Kidney (tissue), 13 donors: ENCODE measurements at regions not wholly inside any gene's neighbourhood (a gene's known extent, or its start where the extent isn't known, plus 50 kb on each side); places are given as distances from the start of the nearest gene placed in this dataset.

Experiments
- DNase-seq, 5 donors: peaks; one replicate each; pipeline ENCODE4 v3.0.0-alpha.2; 2013 to 2020
- FAIRE-seq: peaks from 2 replicates; lab custom pipeline; 2012; peaks lifted over from hg19 to GRCh38; lab: Jason Lieb, UNC
- H3K27ac ChIP-seq, 2 donors: one replicate each; pipeline ENCODE4 v1.7.0; 2013; ENCODE audit warnings: low read depth in 2 of 2, low read length in 2 of 2, inconsistent platforms in 1 of 2
- H3K27me3 ChIP-seq: one replicate; pipeline ENCODE4 v1.7.1; 2013; ENCODE audit warnings: low read length, inconsistent platforms; ENCODE audit not compliant: control insufficient read depth, insufficient read depth
- H3K36me3 ChIP-seq, 3 donors: one replicate each; pipeline versions ENCODE4 v1.7.0 to v1.7.1; 2013; ENCODE audit warnings: low read length in 3 of 3, control low read depth in 1 of 3, inconsistent platforms in 1 of 3; ENCODE audit not compliant: insufficient read depth in 3 of 3, control insufficient read depth in 2 of 3
- H3K4me1 ChIP-seq, 3 donors: one replicate each; pipeline versions ENCODE4 v1.7.0 to v1.7.1; 2013; ENCODE audit warnings: low read length in 3 of 3, inconsistent platforms in 1 of 3, low read depth in 1 of 3; ENCODE audit not compliant: control insufficient read depth in 2 of 3, insufficient read depth in 2 of 3
- H3K4me3 ChIP-seq, 3 donors: one replicate each; pipeline versions ENCODE4 v1.7.0 to v1.8.1; 2013; ENCODE audit warnings: low read length in 3 of 3, control low read depth in 1 of 3, inconsistent platforms in 1 of 3
- H3K9ac ChIP-seq, 3 donors: one replicate each; pipeline versions ENCODE4 v1.7.0 to v1.7.1; 2013; ENCODE audit warnings: low read length in 3 of 3, control low read depth in 1 of 3, inconsistent platforms in 1 of 3
- H3K9me3 ChIP-seq, 3 donors: one replicate each; pipeline versions ENCODE4 v1.7.0 to v1.7.1; 2013; ENCODE audit warnings: low read length in 3 of 3, control low read depth in 1 of 3, inconsistent platforms in 1 of 3; ENCODE audit not compliant: control insufficient read depth in 2 of 3, insufficient read depth in 1 of 3
- intact Hi-C: fragments of 100-400 bp; cut with DNase I; formaldehyde crosslinking; loops from one replicate; pipeline ENCODE4 v1.11.1; 2022
- TF ChIP-seq, protein P1 (sequence below): IDR thresholded peaks from 3 replicates; pipeline ENCODE4 v1.5.1; 2012; ENCODE audit warnings: mild to moderate bottlenecking, moderate library complexity, borderline replicate concordance; ENCODE audit not compliant: insufficient read depth; ENCODE audit errors: extremely low read depth
- donor health status: control.
- donor health status: control.
- donor health status: control.
- donor health status: control.
- donor health status: control.
- donor health status: DM: yes; HTN: yes; CAD: no.
- donor health status: Normal renal cell carcinoma (clear cell type).

DNA sequence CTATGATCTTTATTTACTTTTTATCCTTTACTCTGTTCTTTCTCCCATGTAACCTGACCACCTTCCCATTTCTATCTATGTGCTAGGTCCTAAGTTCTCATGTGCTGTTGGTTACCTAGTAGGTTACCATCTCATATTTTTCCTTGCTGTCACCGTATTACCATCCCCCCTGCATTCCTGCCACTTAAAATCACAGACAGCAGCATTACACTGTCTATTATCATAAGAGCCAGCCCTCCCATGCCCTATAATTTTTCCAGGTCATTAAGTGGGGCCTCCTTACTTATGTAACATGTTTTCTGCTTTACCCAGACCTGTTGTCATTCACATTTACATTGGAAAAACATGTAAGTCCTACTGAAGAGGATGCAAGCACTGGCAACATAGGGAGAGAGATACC, 202.9 kb downstream of the HS3ST3A1 start:
- Histone ChIP-seq H3K36me3 (no peaks in the 10 kb centered on the region), H3K27me3 (no peaks in the 10 kb centered on the region), H3K9ac (no peak overlapping the region), H3K27ac (no peak overlapping the region), H3K4me3 (no peak overlapping the region), H3K4me1 (no peaks in the 10 kb centered on the region), H3K9me3 (no peaks in the 10 kb centered on the region)
- intact Hi-C loops = no loop called here
- TF ChIP-seq, protein P1, sequence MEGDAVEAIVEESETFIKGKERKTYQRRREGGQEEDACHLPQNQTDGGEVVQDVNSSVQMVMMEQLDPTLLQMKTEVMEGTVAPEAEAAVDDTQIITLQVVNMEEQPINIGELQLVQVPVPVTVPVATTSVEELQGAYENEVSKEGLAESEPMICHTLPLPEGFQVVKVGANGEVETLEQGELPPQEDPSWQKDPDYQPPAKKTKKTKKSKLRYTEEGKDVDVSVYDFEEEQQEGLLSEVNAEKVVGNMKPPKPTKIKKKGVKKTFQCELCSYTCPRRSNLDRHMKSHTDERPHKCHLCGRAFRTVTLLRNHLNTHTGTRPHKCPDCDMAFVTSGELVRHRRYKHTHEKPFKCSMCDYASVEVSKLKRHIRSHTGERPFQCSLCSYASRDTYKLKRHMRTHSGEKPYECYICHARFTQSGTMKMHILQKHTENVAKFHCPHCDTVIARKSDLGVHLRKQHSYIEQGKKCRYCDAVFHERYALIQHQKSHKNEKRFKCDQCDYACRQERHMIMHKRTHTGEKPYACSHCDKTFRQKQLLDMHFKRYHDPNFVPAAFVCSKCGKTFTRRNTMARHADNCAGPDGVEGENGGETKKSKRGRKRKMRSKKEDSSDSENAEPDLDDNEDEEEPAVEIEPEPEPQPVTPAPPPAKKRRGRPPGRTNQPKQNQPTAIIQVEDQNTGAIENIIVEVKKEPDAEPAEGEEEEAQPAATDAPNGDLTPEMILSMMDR = no peak
- DNase-seq (peak in 1 of 5 donors; percentile 14), FAIRE-seq (no peak)

DNA sequence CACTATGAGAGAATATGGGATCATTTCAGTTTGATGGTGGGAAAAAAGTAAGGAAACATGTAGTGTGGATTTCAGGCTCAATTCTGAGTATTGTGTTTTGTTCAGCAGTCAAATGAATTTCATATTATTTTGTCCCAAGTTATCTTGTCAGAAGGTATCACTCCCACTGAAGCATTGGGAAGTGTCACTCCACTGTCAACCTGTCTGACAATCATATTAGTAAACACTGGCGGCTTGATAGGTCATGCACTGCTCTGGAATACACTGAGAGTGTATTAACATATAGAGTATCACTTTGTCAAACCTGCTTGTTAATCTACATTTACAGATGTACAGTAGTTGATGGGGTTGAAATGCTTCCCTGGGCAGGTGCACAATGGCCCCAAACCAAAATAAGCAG, 203.6 kb downstream of the HS3ST3A1 start:
- intact Hi-C loops = no loop called here
- FAIRE-seq (no peak), DNase-seq (no peak)
- TF ChIP-seq, protein P1 = no peak
- Histone ChIP-seq H3K9ac (no peak overlapping the region), H3K27me3 (no peaks in the 10 kb centered on the region), H3K4me3 (no peak overlapping the region), H3K4me1 (no peaks in the 10 kb centered on the region), H3K36me3 (no peaks in the 10 kb centered on the region), H3K9me3 (no peaks in the 10 kb centered on the region), H3K27ac (no peak overlapping the region)

DNA sequence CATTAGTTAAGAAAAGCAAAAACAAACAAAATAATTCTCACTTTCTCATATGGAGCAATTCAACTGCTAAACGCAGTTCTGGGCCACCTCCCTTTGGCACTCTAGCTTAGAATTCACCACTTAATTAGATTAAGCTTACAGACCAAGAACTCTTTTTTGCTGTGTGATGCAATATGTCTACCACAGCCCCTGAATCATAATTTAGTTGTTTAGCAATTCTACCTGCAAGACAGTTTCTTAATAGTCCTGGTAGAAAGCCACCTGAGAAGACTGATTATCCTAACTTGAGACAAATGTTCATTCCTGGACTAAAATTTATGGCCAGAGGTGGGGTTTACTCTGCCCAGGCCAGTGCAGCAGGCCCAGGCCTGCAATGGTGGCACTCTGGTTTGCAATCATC, 205.9 kb downstream of the HS3ST3A1 start:
- Histone ChIP-seq H3K36me3 (no peaks in the 10 kb centered on the region), H3K9ac (no peak overlapping the region), H3K9me3 (no peaks in the 10 kb centered on the region), H3K27ac (no peak overlapping the region), H3K4me1 (no peaks in the 10 kb centered on the region), H3K4me3 (no peak overlapping the region), H3K27me3 (no peaks in the 10 kb centered on the region)
- FAIRE-seq = no peak
- intact Hi-C loops = no loop called here
- no peak for DNase-seq
- TF ChIP-seq, protein P1 = no peak

GRCh38 chr17:13395346-13395745, 206.4 kb downstream of the HS3ST3A1 start:
- no peak overlapping the region for H3K9ac ChIP-seq
- no peaks in the 10 kb centered on the region for H3K36me3 ChIP-seq
- H3K27ac ChIP-seq = no peak overlapping the region
- intact Hi-C loops = no loop called here
- H3K4me3 ChIP-seq = no peak overlapping the region
- no peak for FAIRE-seq
- no peaks in the 10 kb centered on the region for H3K4me1 ChIP-seq
- TF ChIP-seq, protein P1 = no peak
- DNase-seq = no peak
- H3K27me3 ChIP-seq = no peaks in the 10 kb centered on the region
- no peaks in the 10 kb centered on the region for H3K9me3 ChIP-seq
